ENCODE measurements at regions not wholly inside any gene's neighbourhood (a gene's known extent, or its start where the extent isn't known, plus 50 kb on each side); places are given as distances from the start of the nearest gene placed in this dataset.

GRCh38 chr4:179353786-179354185, 1911.5 kb upstream of the AGA start:
- H3K14ac ChIP-seq (replicated peaks; ENCODE audit: low read depth, low read length) = no peak overlapping the region
- H4K5ac ChIP-seq (ENCODE audit: low read depth, low read length) = no peak overlapping the region
- in situ Hi-C loops (cut with MboI; ENCODE audit: low sequenced_read_pairs) (no loop called here), intact Hi-C loops (cut with micrococcal nuclease) (no loop called here), dilution Hi-C loops (cut with HindIII; ENCODE audit: low sequenced_read_pairs, unreplicated experiment) (no loop called here)
- no peak overlapping the region for H2BK15ac ChIP-seq (ENCODE audit: low read depth, low read length)
- ChIA-PET CTCF (no interaction called here), POLR2A (ENCODE audit: unreplicated experiment) (no interaction called here)
- H4K91ac ChIP-seq (ENCODE audit: insufficient read depth, low read depth, low read length) = no peak overlapping the region
- H3K9me1 ChIP-seq (ENCODE audit: insufficient read depth, low read length) = no peaks in the 10 kb centered on the region
- no peak overlapping the region for H3K56ac ChIP-seq (ENCODE audit: extremely low read depth, insufficient read depth, low read length)
- H3K4me3 ChIP-seq (ENCODE audit: insufficient read depth, low read depth, low read length) = no peak overlapping the region
- H2AFZ ChIP-seq (replicated peaks; ENCODE audit: low read length, poor library complexity) = no peak overlapping the region
- H3K79me1 ChIP-seq (ENCODE audit: low read depth in 1 of 2, low read length in 2 of 2) = no peaks in the 10 kb centered on the region
- no peak overlapping the region for H4K8ac ChIP-seq (ENCODE audit: low read depth in 2 of 2, low read length in 2 of 2)
- no peak overlapping the region for H3K4ac ChIP-seq (ENCODE audit: low read depth, low read length)
- WGBS, 2 experiments (ENCODE audit: extremely low coverage in 2 of 2, insufficient read length in 1 of 2) = no CpG with 5 or more reads among the region's 3 CpGs
- no peaks in the 10 kb centered on the region for H4K20me1 ChIP-seq (ENCODE audit: insufficient read depth, low read length)
- no peak overlapping the region for H2BK20ac ChIP-seq (ENCODE audit: low read depth, low read length)
- DNase-seq (no peak), ATAC-seq (ENCODE audit: low read depth) (no peak)
- no peak overlapping the region for H3K23ac ChIP-seq (ENCODE audit: low read depth, low read length)
- no peak overlapping the region for H2AK9ac ChIP-seq (replicated peaks; ENCODE audit: low read depth, low read length, poor library complexity)
- H3K27me3 ChIP-seq (ENCODE audit: control insufficient read depth, insufficient read depth, low read length) = no peaks in the 10 kb centered on the region
- no peak overlapping the region for H2BK120ac ChIP-seq (ENCODE audit: low read depth, low read length)
- H2BK5ac ChIP-seq (ENCODE audit: low read depth, low read length, poor library complexity, severe bottlenecking) = no peak overlapping the region
- no TSS peak for BruUV-seq (replicated peaks)
- no peaks in the 10 kb centered on the region for H3K4me1 ChIP-seq (ENCODE audit: control insufficient read depth, insufficient read depth, low read length)
- no peak overlapping the region for H3K27ac ChIP-seq (ENCODE audit: insufficient read depth, low read length)
- no peak overlapping the region for H2AK5ac ChIP-seq (ENCODE audit: low read depth, low read length)
- H3K9me3 ChIP-seq (ENCODE audit: control insufficient read depth, insufficient read depth, low read length) = no peaks in the 10 kb centered on the region
- H3K4me2 ChIP-seq (ENCODE audit: low read depth, low read length) = no peak overlapping the region
- H3K9ac ChIP-seq (ENCODE audit: low read depth, low read length) = no peak overlapping the region
- H3K18ac ChIP-seq (ENCODE audit: low read depth, low read length) = no peak overlapping the region
- H3K36me3 ChIP-seq (ENCODE audit: control insufficient read depth, insufficient read depth, low read length) = no peaks in the 10 kb centered on the region
- TF ChIP-seq FOS (IDR thresholded peaks at IDR 0.05; ENCODE audit: low read depth, low read length) (no peak), CHD1 (IDR thresholded peaks at IDR 0.05; ENCODE audit: low read depth, low read length) (no peak), USF2 (IDR thresholded peaks at IDR 0.05; ENCODE audit: low read depth, low read length) (no peak), ELK1 (IDR thresholded peaks at IDR 0.05; ENCODE audit: borderline replicate concordance, low read depth, low read length) (no peak), BHLHE40 (IDR thresholded peaks at IDR 0.05; ENCODE audit: low read depth, low read length) (no peak), CEBPB (IDR thresholded peaks at IDR 0.05; ENCODE audit: low read depth, low read length) (no peak), MAFK (IDR thresholded peaks at IDR 0.05; ENCODE audit: low read depth, low read length) (no peak), RCOR1 (IDR thresholded peaks at IDR 0.05; ENCODE audit: insufficient replicate concordance, low read length) (no peak), MXI1 (IDR thresholded peaks at IDR 0.05; ENCODE audit: borderline replicate concordance, low read depth, low read length) (no peak), MAZ (IDR thresholded peaks at IDR 0.05; ENCODE audit: borderline replicate concordance, low read depth, low read length) (no peak), NFE2L2 (IDR thresholded peaks at IDR 0.05; ENCODE audit: low read depth, low read length) (no peak), POLR2A (IDR thresholded peaks at IDR 0.05; ENCODE audit: low read depth, low read length) (no peak), SMC3 (IDR thresholded peaks at IDR 0.05; ENCODE audit: low read depth, low read length) (no peak)

All from IMR-90 (cell line).